Mammary epithelial cell (primary cell): ENCODE measurements at regions not wholly inside any gene's neighbourhood (a gene's known extent, or its start where the extent isn't known, plus 50 kb on each side); places are given as distances from the start of the nearest gene placed in this dataset.

Experiments used
- EZH2 ChIP-seq: IDR thresholded peaks from 2 replicates; pipeline ENCODE4 v1.6.1; 2012; ENCODE audit warnings: low read length, inconsistent platforms, borderline replicate concordance
- TF ChIP-seq, protein P1 (sequence below), 2 donors: IDR thresholded peaks in 1 of 2; conservative IDR thresholded peaks in 1 of 2; 2 replicates each; pipeline ENCODE4 v1.5.1; 2011 to 2012; ENCODE audit warnings: inconsistent platforms in 2 of 2, low read length in 2 of 2, mild to moderate bottlenecking in 2 of 2, control low read depth in 1 of 2, low read depth in 1 of 2; ENCODE audit not compliant: insufficient read depth in 1 of 2; ENCODE audit errors: extremely low read depth in 1 of 2

DNA sequence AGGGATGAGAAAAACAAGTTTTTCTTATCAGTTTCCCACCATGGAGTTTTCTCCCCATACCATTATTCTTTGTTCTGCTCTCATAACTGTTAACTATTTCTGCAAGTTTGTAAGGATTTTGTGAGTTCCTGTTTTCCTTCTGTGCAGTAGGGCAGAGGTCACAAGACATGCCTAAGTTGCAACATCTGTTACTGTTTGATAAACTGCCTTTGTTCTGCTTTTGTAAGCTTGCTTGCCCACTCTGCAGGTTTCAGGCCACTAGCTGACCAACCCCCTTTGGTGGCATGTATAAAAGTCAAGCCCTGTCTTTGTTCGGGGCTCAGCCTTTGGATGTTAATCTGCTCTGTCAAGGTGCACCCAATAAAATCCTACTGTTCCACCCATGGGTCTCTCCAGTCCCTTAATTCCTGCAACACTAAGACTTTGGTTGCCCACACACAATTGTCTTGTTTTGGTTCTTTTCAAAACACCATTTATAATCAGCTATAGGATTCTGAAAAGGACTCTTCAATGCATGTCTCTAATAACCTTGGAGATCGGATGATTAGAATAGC, 545.4 kb downstream of the CDH9 start:
- TF ChIP-seq, protein P1, sequence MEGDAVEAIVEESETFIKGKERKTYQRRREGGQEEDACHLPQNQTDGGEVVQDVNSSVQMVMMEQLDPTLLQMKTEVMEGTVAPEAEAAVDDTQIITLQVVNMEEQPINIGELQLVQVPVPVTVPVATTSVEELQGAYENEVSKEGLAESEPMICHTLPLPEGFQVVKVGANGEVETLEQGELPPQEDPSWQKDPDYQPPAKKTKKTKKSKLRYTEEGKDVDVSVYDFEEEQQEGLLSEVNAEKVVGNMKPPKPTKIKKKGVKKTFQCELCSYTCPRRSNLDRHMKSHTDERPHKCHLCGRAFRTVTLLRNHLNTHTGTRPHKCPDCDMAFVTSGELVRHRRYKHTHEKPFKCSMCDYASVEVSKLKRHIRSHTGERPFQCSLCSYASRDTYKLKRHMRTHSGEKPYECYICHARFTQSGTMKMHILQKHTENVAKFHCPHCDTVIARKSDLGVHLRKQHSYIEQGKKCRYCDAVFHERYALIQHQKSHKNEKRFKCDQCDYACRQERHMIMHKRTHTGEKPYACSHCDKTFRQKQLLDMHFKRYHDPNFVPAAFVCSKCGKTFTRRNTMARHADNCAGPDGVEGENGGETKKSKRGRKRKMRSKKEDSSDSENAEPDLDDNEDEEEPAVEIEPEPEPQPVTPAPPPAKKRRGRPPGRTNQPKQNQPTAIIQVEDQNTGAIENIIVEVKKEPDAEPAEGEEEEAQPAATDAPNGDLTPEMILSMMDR (conservative IDR thresholded peaks at IDR 0.05 in 1 of 2, IDR thresholded peaks at IDR 0.05 in 1 of 2; ENCODE audit: extremely low read depth in 1 of 2, insufficient read depth in 1 of 2, low read depth in 1 of 2, low read length in 2 of 2), result no peak
- no peak for TF ChIP-seq EZH2
